ENCODE measurements at regions not wholly inside any gene's neighbourhood (a gene's known extent, or its start where the extent isn't known, plus 50 kb on each side); places are given as distances from the start of the nearest gene placed in this dataset.

GRCh38 chr4:179486570-179487335, 2044.5 kb upstream of the AGA start:
- DNase-seq, result no peak

- no peak for DNase-seq
Measured at GRCh38 chr4:179492260-179493080, 2050.2 kb upstream of the AGA start.

GRCh38 chr4:179503976-179504375, 2061.7 kb upstream of the AGA start:
- no peak for DNase-seq

GRCh38 chr4:179509489-179509888, 2067.3 kb upstream of the AGA start:
- no peak for DNase-seq

- no peak for DNase-seq
Measured at GRCh38 chr4:179521952-179522351, 2079.7 kb upstream of the AGA start.

- no peak for DNase-seq
Measured at GRCh38 chr4:179530958-179531357, 2088.7 kb upstream of the AGA start.

- DNase-seq, result no peak
Measured at GRCh38 chr4:179536694-179537093, 2094.5 kb upstream of the AGA start.

- DNase-seq, result no peak
Measured at GRCh38 chr4:179539641-179540040, 2097.4 kb upstream of the AGA start.

GRCh38 chr4:179543771-179544170, 2101.5 kb upstream of the AGA start:
- no peak for DNase-seq

- DNase-seq, result no peak
Measured at GRCh38 chr4:179544496-179544895, 2102.3 kb upstream of the AGA start.

GRCh38 chr4:179552131-179552530, 2109.9 kb upstream of the AGA start:
- no peak for DNase-seq

- no peak for DNase-seq
Measured at GRCh38 chr4:179563741-179564140, 2121.5 kb upstream of the AGA start.

GRCh38 chr4:179569549-179569948, 2127.3 kb upstream of the AGA start:
- no peak for DNase-seq

- DNase-seq, result no peak
Measured at GRCh38 chr4:179582164-179582905, 2140.1 kb upstream of the AGA start.

- no peak for DNase-seq
Measured at GRCh38 chr4:179583221-179583620, 2141.0 kb upstream of the AGA start.

- no peak for DNase-seq
Measured at GRCh38 chr4:179584101-179584500, 2141.9 kb upstream of the AGA start.

GRCh38 chr4:179585761-179586160, 2143.5 kb upstream of the AGA start:
- DNase-seq, result no peak

- no peak for DNase-seq
Measured at GRCh38 chr4:179586460-179586859, 2144.2 kb upstream of the AGA start.

GRCh38 chr4:179595671-179596410, 2153.6 kb upstream of the AGA start:
- DNase-seq, result no peak

GRCh38 chr4:179596621-179597020, 2154.4 kb upstream of the AGA start:
- DNase-seq, result no peak

GRCh38 chr4:179597301-179597700, 2155.1 kb upstream of the AGA start:
- no peak for DNase-seq

- no peak for DNase-seq
Measured at GRCh38 chr4:179601671-179602070, 2159.4 kb upstream of the AGA start.

GRCh38 chr4:179605196-179605595, 2163.0 kb upstream of the AGA start:
- peak; percentile 72 for DNase-seq
